ENCODE measurements at regions not wholly inside any gene's neighbourhood (a gene's known extent, or its start where the extent isn't known, plus 50 kb on each side); places are given as distances from the start of the nearest gene placed in this dataset.

GRCh38 chr13:62040078-62040477 lies 624.4 kb upstream of the PCDH20 start:
- no peak overlapping the region for H3K4me3 ChIP-seq (ENCODE audit: low read length, poor library complexity, severe bottlenecking)
- H3K27me3 ChIP-seq (ENCODE audit: insufficient read depth, low read length, poor library complexity, severe bottlenecking) = no peaks in the 10 kb centered on the region
- no peak overlapping the region for H2AFZ ChIP-seq (ENCODE audit: low read length)
- no peaks in the 10 kb centered on the region for H3K9me2 ChIP-seq (replicated peaks; ENCODE audit: low read depth, low read length)
- no peak overlapping the region for H3K4me2 ChIP-seq (ENCODE audit: low read depth, low read length, poor library complexity, severe bottlenecking)
- no peaks in the 10 kb centered on the region for H3K4me1 ChIP-seq (ENCODE audit: insufficient read depth, low read length, poor library complexity, severe bottlenecking)
- H3K36me3 ChIP-seq (ENCODE audit: insufficient read depth, low read length) = no peaks in the 10 kb centered on the region
- H3K9ac ChIP-seq (ENCODE audit: low read depth, low read length, poor library complexity, severe bottlenecking) = no peak overlapping the region
- no peaks in the 10 kb centered on the region for H3F3A ChIP-seq (ENCODE audit: low read depth)
- H4K20me1 ChIP-seq (ENCODE audit: insufficient read depth, low read length, poor library complexity, severe bottlenecking) = no peaks in the 10 kb centered on the region
- H3K79me2 ChIP-seq (ENCODE audit: insufficient read depth, low read length) = no peaks in the 10 kb centered on the region
- TF ChIP-seq, protein P1, sequence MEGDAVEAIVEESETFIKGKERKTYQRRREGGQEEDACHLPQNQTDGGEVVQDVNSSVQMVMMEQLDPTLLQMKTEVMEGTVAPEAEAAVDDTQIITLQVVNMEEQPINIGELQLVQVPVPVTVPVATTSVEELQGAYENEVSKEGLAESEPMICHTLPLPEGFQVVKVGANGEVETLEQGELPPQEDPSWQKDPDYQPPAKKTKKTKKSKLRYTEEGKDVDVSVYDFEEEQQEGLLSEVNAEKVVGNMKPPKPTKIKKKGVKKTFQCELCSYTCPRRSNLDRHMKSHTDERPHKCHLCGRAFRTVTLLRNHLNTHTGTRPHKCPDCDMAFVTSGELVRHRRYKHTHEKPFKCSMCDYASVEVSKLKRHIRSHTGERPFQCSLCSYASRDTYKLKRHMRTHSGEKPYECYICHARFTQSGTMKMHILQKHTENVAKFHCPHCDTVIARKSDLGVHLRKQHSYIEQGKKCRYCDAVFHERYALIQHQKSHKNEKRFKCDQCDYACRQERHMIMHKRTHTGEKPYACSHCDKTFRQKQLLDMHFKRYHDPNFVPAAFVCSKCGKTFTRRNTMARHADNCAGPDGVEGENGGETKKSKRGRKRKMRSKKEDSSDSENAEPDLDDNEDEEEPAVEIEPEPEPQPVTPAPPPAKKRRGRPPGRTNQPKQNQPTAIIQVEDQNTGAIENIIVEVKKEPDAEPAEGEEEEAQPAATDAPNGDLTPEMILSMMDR (conservative IDR thresholded peaks at IDR 0.05; ENCODE audit: low read length) = no peak
- TF ChIP-seq EZH2phosphoT487 (IDR thresholded peaks at IDR 0.05; ENCODE audit: borderline replicate concordance) = no peak
- no peaks in the 10 kb centered on the region for H3K9me3 ChIP-seq (ENCODE audit: insufficient read depth, low read depth, low read length)

DNA sequence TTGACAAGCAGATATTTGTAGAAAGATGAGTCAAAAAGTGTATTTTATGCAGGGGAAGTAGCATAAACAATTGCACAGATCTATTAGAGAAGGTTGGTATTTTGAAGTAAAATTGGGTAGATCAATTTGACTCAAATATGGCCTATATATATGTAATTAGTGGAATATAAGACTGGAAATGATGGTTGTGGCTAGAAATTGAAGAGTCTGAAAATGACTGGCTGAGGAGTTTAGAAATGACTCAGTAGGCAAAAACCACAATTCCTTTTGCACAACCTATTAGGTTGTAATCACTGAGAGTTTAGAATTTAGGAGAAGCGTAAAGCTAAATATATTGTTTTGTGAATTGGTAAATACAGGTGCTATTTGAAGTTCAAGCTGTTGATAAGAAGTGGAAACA lies 622.6 kb upstream of the PCDH20 start:
- Histone ChIP-seq H3K9ac (ENCODE audit: low read depth, low read length, poor library complexity, severe bottlenecking) (no peak overlapping the region), H3K9me3 (ENCODE audit: insufficient read depth, low read depth, low read length) (no peaks in the 10 kb centered on the region), H3K36me3 (ENCODE audit: insufficient read depth, low read length) (no peaks in the 10 kb centered on the region), H3K4me3 (ENCODE audit: low read length, poor library complexity, severe bottlenecking) (no peak overlapping the region), H3K4me1 (ENCODE audit: insufficient read depth, low read length, poor library complexity, severe bottlenecking) (no peaks in the 10 kb centered on the region), H4K20me1 (ENCODE audit: insufficient read depth, low read length, poor library complexity, severe bottlenecking) (no peaks in the 10 kb centered on the region), H3K27me3 (ENCODE audit: insufficient read depth, low read length, poor library complexity, severe bottlenecking) (no peaks in the 10 kb centered on the region), H2AFZ (ENCODE audit: low read length) (no peak overlapping the region), H3K79me2 (ENCODE audit: insufficient read depth, low read length) (no peaks in the 10 kb centered on the region), H3K9me2 (replicated peaks; ENCODE audit: low read depth, low read length) (no peaks in the 10 kb centered on the region), H3K4me2 (ENCODE audit: low read depth, low read length, poor library complexity, severe bottlenecking) (no peak overlapping the region), H3F3A (ENCODE audit: low read depth) (no peaks in the 10 kb centered on the region)
- TF ChIP-seq, protein P1 (conservative IDR thresholded peaks at IDR 0.05; ENCODE audit: low read length) = no peak
- no peak for TF ChIP-seq EZH2phosphoT487 (IDR thresholded peaks at IDR 0.05; ENCODE audit: borderline replicate concordance)

DNA sequence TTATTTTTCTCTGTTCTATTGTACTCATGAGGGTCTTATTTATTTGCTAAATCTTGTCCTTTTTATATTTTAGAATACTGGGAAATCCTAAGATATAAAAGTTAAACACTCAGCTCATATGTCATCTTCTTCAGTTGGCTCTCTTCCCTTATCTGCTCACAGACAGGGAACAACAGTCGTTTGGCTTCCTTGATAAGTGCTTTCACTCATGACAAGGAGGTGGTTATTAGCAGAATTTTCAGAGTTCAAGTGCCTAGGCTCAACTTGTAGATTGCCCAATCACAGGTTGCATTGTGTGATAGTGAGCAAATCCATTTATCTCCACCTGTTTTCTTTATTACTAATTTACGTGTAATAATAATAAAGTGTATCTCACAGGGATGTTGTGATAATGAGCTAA lies 620.3 kb upstream of the PCDH20 start:
- no peak for TF ChIP-seq EZH2phosphoT487 (IDR thresholded peaks at IDR 0.05; ENCODE audit: borderline replicate concordance)
- TF ChIP-seq, protein P1 (conservative IDR thresholded peaks at IDR 0.05; ENCODE audit: low read length) = no peak
- H3K4me3 ChIP-seq (ENCODE audit: low read length, poor library complexity, severe bottlenecking) = no peak overlapping the region
- no peaks in the 10 kb centered on the region for H3F3A ChIP-seq (ENCODE audit: low read depth)
- H3K36me3 ChIP-seq (ENCODE audit: insufficient read depth, low read length) = no peaks in the 10 kb centered on the region
- no peaks in the 10 kb centered on the region for H3K9me3 ChIP-seq (ENCODE audit: insufficient read depth, low read depth, low read length)
- no peak overlapping the region for H2AFZ ChIP-seq (ENCODE audit: low read length)
- no peaks in the 10 kb centered on the region for H3K27me3 ChIP-seq (ENCODE audit: insufficient read depth, low read length, poor library complexity, severe bottlenecking)
- no peak overlapping the region for H3K4me2 ChIP-seq (ENCODE audit: low read depth, low read length, poor library complexity, severe bottlenecking)
- H3K9me2 ChIP-seq (replicated peaks; ENCODE audit: low read depth, low read length) = no peaks in the 10 kb centered on the region
- no peaks in the 10 kb centered on the region for H3K79me2 ChIP-seq (ENCODE audit: insufficient read depth, low read length)
- no peaks in the 10 kb centered on the region for H3K4me1 ChIP-seq (ENCODE audit: insufficient read depth, low read length, poor library complexity, severe bottlenecking)
- H4K20me1 ChIP-seq (ENCODE audit: insufficient read depth, low read length, poor library complexity, severe bottlenecking) = no peaks in the 10 kb centered on the region
- no peak overlapping the region for H3K9ac ChIP-seq (ENCODE audit: low read depth, low read length, poor library complexity, severe bottlenecking)

Data from Loucy (cell line).